Stimulated activated CD4-positive, alpha-beta T cell treated with anti-CD3 and anti-CD28 coated beads, Interleukin-1b, Interleukin-23, amount 100 ng/mL, for 48 hours (primary cell): ENCODE measurements at regions not wholly inside any gene's neighbourhood (a gene's known extent, or its start where the extent isn't known, plus 50 kb on each side); places are given as distances from the start of the nearest gene placed in this dataset.

Experiments used
- DNase-seq: peaks from one replicate; pipeline ENCODE4 v3.0.0-alpha.2; 2020

GRCh38 chr1:228899421-228899956, 164.2 kb downstream of the RHOU start:
- no peak for DNase-seq

GRCh38 chr1:228900099-228900885, 165.0 kb downstream of the RHOU start:
- no peak for DNase-seq

DNA sequence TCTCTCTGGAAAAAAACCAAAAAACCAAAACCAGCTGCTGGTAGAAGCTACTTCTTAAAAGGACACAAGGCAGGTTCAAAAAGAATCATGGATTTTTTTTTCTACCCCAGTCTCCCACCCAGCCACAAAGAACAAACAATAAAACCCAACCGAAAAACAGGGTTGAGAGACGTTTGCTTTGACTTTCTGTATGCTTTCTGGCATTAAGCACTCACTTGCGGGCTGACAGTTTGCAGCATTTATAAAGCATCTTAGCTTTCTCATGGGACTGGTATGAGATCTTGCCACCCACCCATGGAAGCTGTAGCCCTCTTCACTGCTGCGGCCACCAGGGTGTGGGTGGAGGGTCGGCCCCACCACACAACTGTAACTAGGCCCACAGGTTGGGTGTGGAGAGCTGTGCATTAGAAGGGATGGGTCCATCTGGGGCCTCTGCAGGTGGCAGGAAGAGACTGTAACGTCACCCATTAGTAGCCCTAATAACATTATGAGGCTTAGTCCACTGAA, 165.7 kb downstream of the RHOU start:
- no peak for DNase-seq

DNA sequence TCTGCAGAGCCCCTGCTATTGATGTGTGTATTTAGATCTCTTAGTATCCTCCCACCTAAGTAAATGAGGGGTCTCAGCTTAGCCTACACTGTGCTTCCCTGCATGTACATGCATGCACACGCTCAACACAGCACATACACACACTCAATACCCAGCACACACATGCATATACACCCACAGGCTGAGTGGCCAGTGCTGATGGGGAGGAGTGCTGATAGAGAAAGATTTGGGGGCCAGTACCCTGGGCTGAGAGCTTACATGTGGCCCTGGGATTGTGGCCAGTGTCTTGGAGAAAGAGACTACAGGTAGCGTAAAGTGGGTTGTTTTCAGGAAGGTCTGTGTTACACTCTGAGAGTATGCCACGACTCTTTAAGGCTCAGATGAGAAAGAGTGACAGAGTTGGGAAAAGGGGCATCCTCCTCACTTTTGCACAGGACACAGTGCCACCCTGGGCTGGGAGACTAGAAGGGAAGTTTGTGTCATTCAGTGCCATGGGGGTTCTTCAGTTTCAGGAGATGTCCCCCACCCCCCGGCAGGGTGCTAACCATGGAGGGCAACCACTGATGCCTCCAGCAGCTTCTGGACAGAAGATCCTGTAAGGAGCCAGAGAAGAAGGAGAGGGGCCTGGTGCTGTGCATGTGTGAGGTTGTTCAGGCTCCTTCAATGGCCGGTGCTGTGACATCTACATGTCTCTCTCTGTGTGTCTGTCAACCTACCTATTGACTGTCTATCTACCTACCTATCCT, 166.8 kb downstream of the RHOU start:
- DNase-seq: no peak

DNA sequence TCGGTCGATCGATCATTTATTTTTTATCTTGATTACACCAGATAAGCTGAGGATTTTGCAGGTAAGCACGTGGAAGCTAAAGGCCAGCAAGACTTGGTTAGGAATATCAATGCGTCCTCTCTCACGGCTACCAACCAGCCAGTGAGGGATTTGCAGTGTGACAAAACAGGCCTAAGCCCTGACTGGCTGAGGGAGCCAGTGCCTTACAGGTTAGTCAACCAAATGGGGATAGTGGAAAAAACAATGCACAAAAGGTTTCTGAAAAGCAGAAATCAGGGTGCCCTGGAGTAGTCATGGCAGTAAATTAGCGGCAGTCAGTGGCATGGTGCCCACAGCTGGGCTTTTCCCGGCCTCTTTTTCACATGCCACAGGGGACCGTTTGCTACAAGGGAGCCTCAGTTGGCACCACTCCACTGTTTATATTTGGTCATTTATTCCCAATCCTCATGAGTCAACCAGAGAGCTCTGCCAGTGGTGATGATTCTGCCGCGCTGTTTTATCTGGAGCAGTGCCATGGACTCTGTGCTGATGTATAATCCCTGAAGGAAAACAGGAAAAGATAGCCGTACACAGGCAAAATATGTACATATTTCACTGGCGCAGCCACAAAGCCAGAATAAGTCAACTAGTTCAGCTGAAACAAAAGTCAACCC, 167.6 kb downstream of the RHOU start:
- DNase-seq: no peak

GRCh38 chr1:228903434-228904071, 168.3 kb downstream of the RHOU start:
- no peak for DNase-seq

DNA sequence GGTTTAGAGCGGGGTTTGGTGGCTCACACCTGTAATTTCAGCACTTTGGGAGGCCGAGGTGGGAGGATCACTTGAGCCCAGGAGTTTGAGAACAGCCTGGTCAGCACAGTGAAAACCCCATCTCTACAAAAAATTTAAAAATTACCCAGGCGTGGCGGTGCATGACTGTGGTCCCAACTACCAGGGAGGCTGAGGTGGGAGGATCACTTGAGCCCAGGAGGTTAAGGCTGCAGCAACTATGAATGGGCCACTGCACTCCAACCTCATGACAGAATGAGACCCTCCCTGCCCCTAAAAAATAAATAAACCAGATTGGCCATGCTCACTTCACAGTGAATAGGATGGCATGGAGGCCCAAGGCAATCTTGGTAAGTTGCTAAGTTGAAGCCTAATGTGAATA, 168.9 kb downstream of the RHOU start:
- DNase-seq: no peak

DNA sequence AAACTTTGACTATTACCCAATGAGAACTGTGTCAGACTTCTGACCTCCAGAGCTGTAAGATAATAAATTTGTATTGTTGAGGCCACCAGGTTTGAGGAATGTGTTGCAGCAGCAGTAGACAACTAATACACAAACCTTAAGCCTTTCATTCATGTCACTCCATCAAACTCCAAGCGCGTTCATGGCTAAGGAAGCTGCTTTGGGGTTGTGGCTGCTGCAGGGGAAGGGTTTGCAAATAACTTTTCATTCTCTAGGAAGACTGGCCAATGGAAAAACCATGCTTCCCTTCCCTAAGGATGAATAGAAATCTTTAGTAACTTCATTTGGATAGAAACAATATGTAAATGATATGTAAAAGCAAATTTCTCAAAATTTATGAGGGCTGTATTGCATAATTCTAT, 170.4 kb downstream of the RHOU start:
- no peak for DNase-seq

DNA sequence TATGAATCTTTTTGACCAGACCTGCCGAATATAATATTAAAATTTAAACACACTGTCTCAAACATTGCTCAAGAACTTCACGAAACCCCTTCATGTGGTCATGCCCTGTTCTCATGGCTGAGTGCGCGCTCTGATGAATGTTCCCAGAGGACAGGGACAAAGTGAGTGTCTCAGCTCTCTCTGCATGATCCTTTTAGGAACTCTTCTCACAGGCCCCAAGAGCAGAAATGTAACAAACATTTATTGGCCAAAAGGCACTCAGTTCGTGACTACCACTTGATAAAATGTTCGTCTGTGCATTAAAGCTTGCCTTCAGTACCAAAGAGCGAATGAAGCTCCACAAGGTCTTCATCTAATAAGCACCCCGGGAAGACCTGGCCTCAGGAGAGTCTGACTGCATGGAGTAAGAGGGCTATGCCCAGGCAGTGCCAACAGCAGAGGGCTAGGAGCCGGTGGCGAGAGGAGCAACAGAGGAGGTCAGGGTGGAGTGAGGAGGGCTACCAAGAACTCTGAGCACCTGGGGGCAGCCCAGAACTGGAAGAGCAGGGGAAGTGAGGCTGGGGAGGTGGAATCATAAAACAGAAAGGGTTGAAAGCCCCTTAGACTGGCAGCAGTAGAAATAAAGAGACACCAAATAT, 171.1 kb downstream of the RHOU start:
- no peak for DNase-seq

GRCh38 chr1:228911225-228912210, 176.2 kb downstream of the RHOU start:
- DNase-seq: no peak

- no peak for DNase-seq
These were observed 178.5 kb downstream of the RHOU start for GRCh38 chr1:228913626-228914414.

GRCh38 chr1:228914700-228915099, 179.4 kb downstream of the RHOU start:
- DNase-seq: no peak

GRCh38 chr1:228917342-228917741, 182.1 kb downstream of the RHOU start:
- no peak for DNase-seq

GRCh38 chr1:228917755-228918154, 182.5 kb downstream of the RHOU start:
- DNase-seq: no peak

DNA sequence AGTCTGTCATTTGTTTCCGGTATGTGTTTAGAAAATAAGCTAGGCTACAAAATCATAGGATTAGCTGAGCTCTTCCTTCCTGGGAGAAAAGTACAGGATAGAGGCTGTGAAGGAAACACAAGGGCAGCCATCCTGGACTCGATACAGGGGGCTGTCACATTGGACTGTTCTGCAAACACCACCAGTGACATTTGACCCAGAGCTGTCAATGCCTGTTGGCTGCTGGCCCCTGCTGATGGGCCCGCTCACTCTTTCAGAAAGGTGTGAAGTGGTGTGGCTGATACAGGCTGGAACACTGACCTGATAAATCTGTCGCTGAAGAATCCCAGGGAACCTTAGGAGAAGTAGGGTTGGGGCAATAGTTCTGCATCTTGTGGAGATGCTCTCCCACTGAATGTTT, 183.1 kb downstream of the RHOU start:
- no peak for DNase-seq

GRCh38 chr1:228919914-228920313, 184.6 kb downstream of the RHOU start:
- no peak for DNase-seq

GRCh38 chr1:228920831-228921230, 185.6 kb downstream of the RHOU start:
- no peak for DNase-seq

- no peak for DNase-seq
These were observed 186.2 kb downstream of the RHOU start for GRCh38 chr1:228921481-228921880.

DNA sequence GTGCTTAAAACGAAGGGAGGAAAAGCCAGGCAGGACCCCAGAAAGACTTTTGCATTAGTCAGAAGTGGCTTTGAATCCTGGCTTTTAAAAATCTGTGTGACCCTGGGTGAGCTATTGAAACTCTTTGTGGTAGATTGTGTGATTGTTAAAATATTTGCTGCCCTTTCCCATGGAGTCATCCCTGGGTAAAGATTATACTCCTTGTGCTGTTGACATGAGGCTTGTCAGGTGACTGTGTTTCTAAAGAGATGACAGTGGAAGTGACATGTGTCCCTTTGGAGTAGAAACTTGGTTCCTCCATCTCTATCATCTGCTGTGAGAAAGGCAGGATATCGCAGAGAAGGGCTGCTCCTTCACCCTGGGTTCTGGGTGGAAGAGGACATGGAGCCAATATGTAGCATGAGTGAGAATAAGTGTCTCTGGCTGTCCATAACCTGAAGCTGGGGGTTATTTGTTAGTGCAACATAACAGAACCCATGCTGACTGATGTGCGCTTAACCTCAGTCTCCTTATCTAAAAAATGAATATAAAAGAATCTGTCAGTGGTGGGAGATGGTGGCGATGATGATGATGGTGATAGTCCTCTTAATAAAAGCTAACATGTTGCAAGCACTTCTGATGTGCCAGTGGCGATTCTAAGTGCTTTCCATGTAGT, 187.6 kb downstream of the RHOU start:
- no peak for DNase-seq
